Loucy (cell line): ENCODE measurements at regions not wholly inside any gene's neighbourhood (a gene's known extent, or its start where the extent isn't known, plus 50 kb on each side); places are given as distances from the start of the nearest gene placed in this dataset.

Experiments used
- EZH2phosphoT487 ChIP-seq: fragments of 200-600 bp; IDR thresholded peaks from 2 replicates; pipeline ENCODE4 v1.6.1; 2018; ENCODE audit warnings: antibody characterized with exemption, mild to moderate bottlenecking, moderate library complexity, borderline replicate concordance
- TF ChIP-seq, protein P1 (sequence below): fragments of 200-600 bp; sonication (generic); conservative IDR thresholded peaks from 2 replicates; pipeline ENCODE4 v1.5.1; 2014; ENCODE audit warnings: mild to moderate bottlenecking, antibody characterized with exemption, low read length

DNA sequence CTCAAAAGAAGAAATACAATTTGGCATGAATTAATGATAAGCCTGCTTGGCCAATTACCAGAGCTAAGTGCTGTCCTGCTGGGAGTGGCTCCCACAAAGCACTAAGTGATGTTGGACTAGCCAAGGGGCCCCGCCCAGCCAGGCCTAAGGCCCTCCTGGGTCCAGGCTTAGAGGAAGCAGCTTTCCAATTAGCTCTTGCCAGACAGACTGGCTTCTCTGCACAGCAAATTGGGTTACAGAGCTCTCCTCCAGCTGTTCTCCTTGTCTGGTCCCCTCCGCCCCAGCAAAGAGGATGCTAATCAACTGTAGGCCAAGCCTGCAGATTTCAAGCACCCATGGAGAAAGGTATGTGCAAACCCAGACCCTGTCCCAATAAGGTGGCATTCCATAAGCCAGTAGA is 151.9 kb downstream of the DMRTA2 start:
- TF ChIP-seq, protein P1, sequence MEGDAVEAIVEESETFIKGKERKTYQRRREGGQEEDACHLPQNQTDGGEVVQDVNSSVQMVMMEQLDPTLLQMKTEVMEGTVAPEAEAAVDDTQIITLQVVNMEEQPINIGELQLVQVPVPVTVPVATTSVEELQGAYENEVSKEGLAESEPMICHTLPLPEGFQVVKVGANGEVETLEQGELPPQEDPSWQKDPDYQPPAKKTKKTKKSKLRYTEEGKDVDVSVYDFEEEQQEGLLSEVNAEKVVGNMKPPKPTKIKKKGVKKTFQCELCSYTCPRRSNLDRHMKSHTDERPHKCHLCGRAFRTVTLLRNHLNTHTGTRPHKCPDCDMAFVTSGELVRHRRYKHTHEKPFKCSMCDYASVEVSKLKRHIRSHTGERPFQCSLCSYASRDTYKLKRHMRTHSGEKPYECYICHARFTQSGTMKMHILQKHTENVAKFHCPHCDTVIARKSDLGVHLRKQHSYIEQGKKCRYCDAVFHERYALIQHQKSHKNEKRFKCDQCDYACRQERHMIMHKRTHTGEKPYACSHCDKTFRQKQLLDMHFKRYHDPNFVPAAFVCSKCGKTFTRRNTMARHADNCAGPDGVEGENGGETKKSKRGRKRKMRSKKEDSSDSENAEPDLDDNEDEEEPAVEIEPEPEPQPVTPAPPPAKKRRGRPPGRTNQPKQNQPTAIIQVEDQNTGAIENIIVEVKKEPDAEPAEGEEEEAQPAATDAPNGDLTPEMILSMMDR = no peak
- TF ChIP-seq EZH2phosphoT487 = no peak
